ENCODE measurements at regions not wholly inside any gene's neighbourhood (a gene's known extent, or its start where the extent isn't known, plus 50 kb on each side); places are given as distances from the start of the nearest gene placed in this dataset.

DNA sequence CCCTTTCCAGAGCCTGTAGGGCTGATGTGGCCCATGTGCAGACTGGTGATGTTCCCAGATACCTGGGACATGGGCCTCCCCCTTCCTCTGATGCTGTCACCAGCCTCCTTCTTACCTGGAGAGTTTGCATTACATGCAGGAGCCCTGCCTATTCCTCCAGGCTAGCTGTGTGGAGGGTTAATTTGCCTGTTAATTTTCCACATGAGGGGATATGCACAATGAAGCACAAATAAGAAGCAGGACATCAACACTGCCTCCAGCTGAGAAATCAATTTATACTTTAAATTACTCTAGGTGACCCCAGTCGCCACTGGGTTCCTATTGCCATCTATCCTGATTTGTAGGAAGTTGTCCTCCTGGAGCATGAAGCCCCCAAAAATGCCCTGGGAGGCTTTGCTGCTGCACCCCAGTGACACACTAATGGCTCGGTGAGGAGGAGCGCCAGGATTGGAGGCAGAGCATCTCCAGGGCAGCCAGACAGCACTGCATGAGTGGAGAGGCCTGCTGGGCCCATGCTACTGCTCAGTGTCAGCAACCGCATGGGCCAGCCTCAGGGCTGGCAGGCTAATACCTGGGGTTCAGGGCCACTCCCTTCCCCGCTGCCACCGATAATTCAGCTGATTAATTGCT is 101.6 kb upstream of the USP47 start:
- Histone ChIP-seq H3K27me3 (ENCODE audit: control insufficient read depth in 1 of 2, insufficient read depth in 2 of 2, low read length in 2 of 2) (peaks cover 0 to 5% of the 10 kb centered on the region in 2 experiments; a peak in 2 of 5 replicates), H3K9me3 (ENCODE audit: low read length) (no peaks in the 10 kb centered on the region), H3K9ac (ENCODE audit: insufficient read depth, low read depth, low read length) (no peak overlapping the region), H2AFZ (ENCODE audit: low read length) (no peak overlapping the region), H3K4me2 (ENCODE audit: low read depth, low read length) (no peak overlapping the region), H3K4me3 (replicated peaks in 1 of 3; ENCODE audit: insufficient read depth in 1 of 3, low read depth in 2 of 3, low read length in 3 of 3) (no peak overlapping the region), H3K79me2 (ENCODE audit: insufficient read depth, low read length) (no peaks in the 10 kb centered on the region), H3K36me3 (replicated peaks in 1 of 2; ENCODE audit: control insufficient read depth in 1 of 2, insufficient read depth in 2 of 2, low read length in 2 of 2) (no peaks in the 10 kb centered on the region), H3K27ac (ENCODE audit: extremely low read length, insufficient read depth, low read length) (no peak overlapping the region), H3K4me1 (ENCODE audit: insufficient read depth, low read length) (no peaks in the 10 kb centered on the region), H4K20me1 (ENCODE audit: insufficient read depth, low read length) (no peaks in the 10 kb centered on the region)
- in situ Hi-C loops (cut with HindIII; ENCODE audit: extremely low pct_ligation_motif_present, low pct_unique_long_range_greater_than_20kb) (no loop called here), intact Hi-C loops (cut with micrococcal nuclease; ENCODE audit: unreplicated experiment) (no loop called here)
- CTCF ChIA-PET (ENCODE audit: low intra/inter-chr PET ratio, low total read pairs): no interaction called here
- FAIRE-seq (no peak), DNase-seq (ENCODE audit: low spot score) (no peak), ATAC-seq (no peak)
- no TSS peak for BruUV-seq (replicated peaks)
- POLR2A ChIA-PET: no interaction called here
- no peak for TF ChIP-seq ZNF749 (CRISPR knock-in tag; IDR thresholded peaks at IDR 0.05; ENCODE audit: borderline replicate concordance)
- no peak for TF ChIP-seq ZNF703 (CRISPR knock-in tag; IDR thresholded peaks at IDR 0.05; ENCODE audit: borderline replicate concordance)
- TF ChIP-seq, protein P1, sequence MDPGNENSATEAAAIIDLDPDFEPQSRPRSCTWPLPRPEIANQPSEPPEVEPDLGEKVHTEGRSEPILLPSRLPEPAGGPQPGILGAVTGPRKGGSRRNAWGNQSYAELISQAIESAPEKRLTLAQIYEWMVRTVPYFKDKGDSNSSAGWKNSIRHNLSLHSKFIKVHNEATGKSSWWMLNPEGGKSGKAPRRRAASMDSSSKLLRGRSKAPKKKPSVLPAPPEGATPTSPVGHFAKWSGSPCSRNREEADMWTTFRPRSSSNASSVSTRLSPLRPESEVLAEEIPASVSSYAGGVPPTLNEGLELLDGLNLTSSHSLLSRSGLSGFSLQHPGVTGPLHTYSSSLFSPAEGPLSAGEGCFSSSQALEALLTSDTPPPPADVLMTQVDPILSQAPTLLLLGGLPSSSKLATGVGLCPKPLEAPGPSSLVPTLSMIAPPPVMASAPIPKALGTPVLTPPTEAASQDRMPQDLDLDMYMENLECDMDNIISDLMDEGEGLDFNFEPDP (CRISPR knock-in tag; conservative IDR thresholded peaks at IDR 0.05): no peak
- TF ChIP-seq ZBTB42 (CRISPR knock-in tag; IDR thresholded peaks at IDR 0.05): no peak
- no peak for TF ChIP-seq SRF (IDR thresholded peaks at IDR 0.05; ENCODE audit: low read depth, low read length)
- no peak for TF ChIP-seq ZNF615 (CRISPR knock-in tag; IDR thresholded peaks at IDR 0.05; ENCODE audit: borderline replicate concordance)
- TF ChIP-seq, protein P2, sequence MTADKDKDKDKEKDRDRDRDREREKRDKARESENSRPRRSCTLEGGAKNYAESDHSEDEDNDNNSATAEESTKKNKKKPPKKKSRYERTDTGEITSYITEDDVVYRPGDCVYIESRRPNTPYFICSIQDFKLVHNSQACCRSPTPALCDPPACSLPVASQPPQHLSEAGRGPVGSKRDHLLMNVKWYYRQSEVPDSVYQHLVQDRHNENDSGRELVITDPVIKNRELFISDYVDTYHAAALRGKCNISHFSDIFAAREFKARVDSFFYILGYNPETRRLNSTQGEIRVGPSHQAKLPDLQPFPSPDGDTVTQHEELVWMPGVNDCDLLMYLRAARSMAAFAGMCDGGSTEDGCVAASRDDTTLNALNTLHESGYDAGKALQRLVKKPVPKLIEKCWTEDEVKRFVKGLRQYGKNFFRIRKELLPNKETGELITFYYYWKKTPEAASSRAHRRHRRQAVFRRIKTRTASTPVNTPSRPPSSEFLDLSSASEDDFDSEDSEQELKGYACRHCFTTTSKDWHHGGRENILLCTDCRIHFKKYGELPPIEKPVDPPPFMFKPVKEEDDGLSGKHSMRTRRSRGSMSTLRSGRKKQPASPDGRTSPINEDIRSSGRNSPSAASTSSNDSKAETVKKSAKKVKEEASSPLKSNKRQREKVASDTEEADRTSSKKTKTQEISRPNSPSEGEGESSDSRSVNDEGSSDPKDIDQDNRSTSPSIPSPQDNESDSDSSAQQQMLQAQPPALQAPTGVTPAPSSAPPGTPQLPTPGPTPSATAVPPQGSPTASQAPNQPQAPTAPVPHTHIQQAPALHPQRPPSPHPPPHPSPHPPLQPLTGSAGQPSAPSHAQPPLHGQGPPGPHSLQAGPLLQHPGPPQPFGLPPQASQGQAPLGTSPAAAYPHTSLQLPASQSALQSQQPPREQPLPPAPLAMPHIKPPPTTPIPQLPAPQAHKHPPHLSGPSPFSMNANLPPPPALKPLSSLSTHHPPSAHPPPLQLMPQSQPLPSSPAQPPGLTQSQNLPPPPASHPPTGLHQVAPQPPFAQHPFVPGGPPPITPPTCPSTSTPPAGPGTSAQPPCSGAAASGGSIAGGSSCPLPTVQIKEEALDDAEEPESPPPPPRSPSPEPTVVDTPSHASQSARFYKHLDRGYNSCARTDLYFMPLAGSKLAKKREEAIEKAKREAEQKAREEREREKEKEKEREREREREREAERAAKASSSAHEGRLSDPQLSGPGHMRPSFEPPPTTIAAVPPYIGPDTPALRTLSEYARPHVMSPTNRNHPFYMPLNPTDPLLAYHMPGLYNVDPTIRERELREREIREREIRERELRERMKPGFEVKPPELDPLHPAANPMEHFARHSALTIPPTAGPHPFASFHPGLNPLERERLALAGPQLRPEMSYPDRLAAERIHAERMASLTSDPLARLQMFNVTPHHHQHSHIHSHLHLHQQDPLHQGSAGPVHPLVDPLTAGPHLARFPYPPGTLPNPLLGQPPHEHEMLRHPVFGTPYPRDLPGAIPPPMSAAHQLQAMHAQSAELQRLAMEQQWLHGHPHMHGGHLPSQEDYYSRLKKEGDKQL (CRISPR knock-in tag; IDR thresholded peaks at IDR 0.05; ENCODE audit: low read depth): no peak
- WGBS (ENCODE audit: low lambda C conversion rate): 0% methylated on average over 2 of the region's 6 CpGs
